ENCODE measurements at regions not wholly inside any gene's neighbourhood (a gene's known extent, or its start where the extent isn't known, plus 50 kb on each side); places are given as distances from the start of the nearest gene placed in this dataset.

DNA sequence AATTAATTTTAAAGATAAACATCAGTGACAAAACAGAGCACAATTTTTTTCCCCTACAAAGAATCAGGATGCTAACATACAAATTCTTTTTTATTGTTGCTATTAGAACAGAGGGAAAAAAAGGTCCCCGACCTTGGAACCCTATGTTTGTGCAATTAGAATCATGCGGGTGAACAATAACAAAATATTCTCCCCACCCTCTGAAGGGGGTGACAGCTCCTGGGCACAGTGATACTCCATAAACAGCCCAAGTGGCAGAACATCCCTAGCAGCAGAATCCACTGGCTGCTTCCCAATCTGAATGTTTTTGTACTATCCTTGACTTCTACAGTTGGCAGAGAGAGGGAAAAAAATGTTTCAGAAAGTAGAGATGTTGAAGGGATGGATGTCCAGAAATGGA, 87.7 kb upstream of the TLL1 start:
- TF ChIP-seq CTCF (IDR thresholded peaks at IDR 0.05) (no peak), EZH2 (IDR thresholded peaks at IDR 0.05) (no peak), EZH2phosphoT487 (IDR thresholded peaks at IDR 0.05) (no peak)
